CD4-positive, alpha-beta T cell treated with Interleukin-2 at 100 ng/mL for 4 hours (primary cell): ENCODE measurements at regions not wholly inside any gene's neighbourhood (a gene's known extent, or its start where the extent isn't known, plus 50 kb on each side); places are given as distances from the start of the nearest gene placed in this dataset.

Experiments used
- DNase-seq: peaks from one replicate; pipeline ENCODE4 v3.0.0-alpha.2; 2020; ENCODE audit warnings: low spot score

DNA sequence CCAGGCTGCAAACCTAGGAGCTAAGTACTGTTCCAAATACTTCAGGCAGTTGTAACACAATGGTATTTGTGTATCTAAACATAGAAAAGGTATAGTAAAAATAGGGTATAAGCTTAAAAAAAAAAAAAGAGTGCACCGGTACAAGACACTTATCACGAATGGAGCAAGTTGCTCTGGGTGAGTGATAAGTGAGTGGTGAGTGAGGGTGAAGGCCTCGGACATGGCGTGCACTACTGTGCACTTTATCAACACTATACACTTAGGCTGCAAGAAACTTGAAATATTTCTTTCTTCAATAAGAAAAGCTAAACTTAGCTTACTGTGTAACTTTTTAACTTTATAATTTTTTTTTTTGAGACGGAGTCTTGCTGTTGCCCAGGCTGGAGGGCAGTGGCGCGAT is 159.5 kb upstream of the PDE10A start:
- no peak for DNase-seq

DNA sequence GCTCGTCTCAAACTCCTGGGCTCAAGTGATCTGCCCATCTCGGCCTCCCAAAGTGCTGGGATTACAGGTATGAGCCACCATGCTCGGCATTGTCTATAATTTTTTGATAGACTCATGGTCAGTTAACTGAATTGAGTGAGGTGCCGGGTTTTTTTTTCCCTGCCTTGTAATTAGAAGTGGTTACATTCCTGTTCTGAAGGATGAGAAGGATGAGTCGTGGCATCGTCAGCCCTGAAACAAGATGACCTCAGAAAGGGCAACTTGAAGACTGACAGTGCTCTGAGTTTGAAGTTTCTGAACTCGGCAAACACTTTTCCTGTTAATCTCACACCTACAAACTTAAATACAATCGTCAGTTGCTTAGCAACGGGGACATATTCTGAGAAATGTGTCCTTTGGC is 158.7 kb upstream of the PDE10A start:
- no peak for DNase-seq

DNA sequence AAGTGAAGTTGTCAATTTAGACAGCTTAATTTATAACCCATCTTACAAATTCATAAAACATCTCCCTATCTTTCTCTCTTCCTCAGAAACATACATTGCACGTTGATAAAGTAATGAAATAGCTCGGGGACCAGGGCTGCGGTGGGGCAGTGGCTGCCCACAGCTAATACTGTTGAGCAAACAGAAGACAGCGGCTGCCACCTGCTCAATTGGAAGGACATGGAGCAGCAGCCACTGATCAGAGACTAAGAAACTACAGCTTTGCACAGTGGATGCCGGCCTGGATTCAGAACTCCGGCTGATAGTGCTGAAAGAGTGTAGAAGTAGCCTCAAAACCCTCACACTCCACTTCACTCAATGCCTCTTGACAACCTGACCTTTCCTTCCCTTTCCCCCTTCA is 157.9 kb upstream of the PDE10A start:
- no peak for DNase-seq

DNA sequence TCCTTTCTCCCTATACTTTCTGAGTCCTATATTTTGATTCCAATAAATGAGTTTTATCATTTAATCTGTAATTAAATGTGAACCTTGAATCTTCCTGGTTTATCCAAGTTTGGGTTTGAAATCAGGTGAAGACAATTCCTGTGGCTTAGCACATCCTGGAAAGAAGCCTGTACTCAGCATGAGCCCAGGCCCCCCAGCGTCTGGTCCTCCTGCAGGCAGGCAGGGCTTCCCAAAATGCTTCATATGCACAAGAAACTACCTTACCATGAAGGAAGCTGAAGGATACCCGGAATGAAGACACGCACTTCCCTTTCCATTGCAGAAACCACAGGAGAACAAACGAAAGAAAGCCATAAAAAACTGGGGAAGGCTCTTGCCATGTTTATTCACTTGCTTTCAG is 157.4 kb upstream of the PDE10A start:
- no peak for DNase-seq

DNA sequence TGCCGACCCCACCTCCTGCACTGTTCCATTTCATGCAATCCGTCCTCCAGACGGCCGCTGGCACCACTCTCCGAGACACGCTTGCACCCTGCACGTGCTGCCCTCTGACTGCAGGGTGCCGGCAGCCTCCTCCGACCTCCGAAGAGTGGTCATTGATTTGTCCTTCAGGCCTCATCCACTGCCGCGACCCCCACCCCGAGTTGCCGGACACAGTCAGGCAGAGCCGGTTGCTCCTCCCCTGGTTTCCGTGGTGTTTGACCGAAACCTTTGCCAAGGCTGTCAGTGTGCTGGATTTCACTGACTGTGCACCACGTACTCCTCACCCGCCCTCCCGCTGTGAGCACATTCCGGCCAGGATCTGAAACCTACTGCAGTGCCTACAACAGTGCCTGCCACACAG is 156.4 kb upstream of the PDE10A start:
- no peak for DNase-seq

DNA sequence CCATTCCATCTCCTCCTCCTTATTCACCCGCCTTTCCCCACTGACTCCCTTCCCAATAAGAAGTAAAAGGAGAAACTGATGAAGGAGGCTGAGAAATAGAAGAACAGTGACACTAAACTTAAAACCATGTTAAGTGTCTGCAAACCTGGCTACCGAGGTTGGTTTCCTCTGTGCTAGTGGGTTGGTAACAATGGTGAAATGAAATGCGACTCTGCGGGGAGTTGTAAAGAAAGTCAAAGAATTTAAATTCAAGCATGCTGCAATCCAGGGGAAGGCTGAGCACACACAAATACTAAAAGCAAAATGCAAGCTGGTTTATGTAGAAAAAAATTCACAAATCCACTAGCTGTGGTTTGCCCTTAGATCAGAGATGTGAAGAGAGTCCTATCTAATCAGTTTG is 155.2 kb upstream of the PDE10A start:
- no peak for DNase-seq

DNA sequence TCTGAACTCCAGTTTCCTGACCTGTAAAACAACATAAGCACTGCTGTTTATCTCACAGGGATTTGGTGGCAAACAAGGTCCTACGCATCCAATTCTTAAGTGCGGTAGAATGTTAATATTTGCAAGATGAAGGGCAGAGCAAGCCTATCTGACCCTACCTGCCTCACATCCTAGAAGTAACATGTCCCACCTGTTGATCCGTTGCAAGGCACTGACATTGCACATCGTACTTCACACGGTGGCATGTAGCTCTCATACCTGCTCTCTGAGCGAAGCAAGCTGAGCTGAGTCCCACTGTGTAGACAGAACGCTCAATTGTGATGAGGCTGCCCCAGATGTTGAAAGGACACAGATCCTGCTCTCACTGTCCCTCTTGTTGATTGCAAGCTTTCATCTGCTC is 154.7 kb upstream of the PDE10A start:
- no peak for DNase-seq

DNA sequence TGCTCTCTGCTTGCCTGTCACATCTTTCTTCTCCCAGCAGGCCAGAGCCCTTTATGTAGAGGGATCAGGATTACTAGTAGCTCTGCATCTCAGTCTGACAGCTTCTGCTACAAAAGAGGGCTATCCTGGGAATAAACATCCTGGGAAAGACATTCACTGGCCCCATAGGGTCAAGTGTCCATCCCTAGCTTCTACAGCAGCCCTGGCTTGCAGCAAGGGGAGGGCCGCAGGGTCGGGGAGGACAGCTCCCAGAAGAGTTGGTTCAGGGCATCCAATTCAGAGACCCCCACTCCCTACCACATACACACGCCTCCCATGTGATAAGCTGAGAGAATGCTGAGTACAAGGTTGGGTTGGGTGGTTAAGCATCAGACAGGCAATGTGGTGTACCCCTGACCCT is 154.1 kb upstream of the PDE10A start:
- DNase-seq = no peak

DNA sequence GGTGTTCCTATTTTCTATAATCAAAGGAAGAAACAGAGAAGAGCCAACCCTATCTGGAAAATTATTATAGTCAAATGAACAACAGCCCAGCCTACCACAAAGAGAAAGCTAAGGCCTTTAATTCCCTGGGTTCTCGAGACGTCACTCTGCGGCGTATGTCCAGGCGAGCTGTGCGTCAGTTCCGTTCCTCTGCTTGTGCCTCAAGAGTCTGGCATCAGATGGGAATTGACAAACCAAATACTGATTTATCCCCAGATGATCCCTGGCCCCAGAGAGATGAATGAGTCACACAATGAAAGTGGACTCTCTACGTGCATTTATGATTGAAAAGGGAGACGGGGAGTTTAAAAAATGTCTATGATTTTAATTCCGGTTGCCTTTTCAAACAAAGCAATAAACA is 151.6 kb upstream of the PDE10A start:
- DNase-seq = no peak

DNA sequence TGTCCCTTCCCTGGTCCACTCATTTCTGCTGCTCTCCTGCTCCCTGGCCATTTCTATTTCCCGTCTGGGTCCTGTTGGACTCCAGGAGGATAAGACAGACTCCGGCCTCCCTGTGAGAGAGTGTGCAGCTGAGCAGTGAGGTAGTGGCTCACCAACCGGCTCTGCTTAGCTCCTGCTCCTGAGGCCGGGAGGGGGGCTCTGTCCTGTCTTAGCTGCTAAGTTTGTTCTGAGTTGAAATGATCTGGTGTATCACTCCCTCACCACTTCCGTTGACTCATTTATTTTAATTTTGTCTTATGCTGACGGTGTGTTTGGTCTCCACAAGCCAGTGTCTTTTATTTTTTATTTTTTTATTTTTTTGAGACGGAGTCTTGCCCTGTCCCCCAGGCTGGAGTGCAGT is 148.5 kb upstream of the PDE10A start:
- no peak for DNase-seq

DNA sequence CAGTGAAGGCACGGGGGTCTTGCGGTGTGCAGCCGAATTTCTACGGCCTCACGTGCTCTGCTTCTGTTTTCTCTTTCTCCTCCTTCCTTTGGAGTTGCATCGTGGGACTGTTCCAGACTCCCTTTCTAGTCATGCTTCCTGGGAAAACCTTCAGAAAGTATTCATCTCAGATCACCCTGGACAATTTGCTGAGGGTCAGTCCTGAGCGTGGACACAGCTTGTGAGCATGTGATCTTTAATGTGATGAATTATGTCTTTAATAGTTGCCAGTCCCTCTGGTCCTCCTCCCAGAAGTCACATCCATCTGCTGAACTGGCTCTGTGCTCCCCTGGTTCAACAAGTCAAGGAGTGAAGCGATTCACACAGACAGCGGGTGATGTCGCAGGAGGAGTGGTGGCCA is 145.0 kb upstream of the PDE10A start:
- DNase-seq = no peak

DNA sequence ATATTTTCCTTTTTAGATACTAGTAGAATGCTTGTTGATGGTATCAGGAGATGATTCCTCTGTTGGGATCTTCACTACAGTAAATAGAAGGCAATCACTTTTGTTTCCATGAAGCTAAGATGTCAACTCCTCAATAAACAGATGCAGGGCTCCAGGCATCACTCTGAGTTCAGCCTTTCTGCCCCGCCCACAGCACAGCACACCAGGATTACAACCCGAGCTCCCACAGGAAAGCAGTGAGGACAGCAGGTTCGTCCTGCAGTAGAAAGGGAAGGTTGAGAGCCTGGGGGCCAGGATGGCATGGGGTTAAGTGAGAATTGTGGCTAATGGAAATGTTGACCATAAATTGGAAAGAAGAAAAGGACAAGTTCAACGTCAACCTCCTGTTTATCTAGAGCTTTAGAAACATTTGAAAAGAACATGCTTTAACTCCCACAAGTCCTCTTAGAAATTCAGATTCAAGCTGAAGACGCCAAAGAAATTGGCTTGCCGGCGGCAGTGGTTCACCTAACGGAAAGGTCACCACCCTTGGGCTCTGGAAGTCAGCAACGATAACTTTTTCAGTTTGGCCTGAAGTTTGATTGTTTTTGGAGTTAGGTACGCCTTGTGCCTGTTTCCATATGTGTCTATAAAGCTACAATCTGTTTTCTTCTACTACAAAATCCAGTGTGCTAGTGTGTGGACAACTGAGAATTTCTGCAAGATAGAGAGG is 144.4 kb upstream of the PDE10A start:
- no peak for DNase-seq

DNA sequence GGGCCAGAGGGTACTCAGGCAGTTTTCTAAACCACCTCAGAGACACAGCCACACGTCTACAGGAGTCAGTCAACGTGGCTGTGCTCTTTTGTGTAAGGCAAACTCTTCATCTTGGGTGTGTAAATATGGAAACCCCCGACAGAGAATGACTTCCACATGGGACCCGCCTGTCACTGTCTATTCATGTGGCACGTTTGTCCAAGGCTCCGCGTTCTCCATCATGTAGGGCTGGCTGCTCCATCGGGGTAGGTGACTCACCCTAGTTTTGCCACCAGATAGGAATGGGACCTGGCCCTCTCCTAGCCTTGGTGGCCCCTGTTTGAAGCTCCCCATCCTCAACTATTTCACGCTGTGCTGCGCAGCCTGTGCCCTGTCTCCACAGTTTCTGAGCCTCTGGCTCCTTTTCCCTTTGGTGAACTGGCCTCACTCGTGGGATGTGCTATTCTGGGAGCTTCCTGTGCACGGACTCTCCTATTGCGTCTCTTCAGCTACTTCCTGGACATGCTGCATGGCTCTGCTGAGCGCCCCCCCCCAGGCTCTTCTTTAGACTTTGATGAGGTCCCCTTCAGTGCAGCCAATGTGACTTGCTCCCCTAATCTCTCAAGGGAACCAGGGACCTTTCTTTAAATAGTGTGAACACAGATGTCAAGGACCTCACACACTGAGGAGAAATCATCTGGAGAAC is 143.2 kb upstream of the PDE10A start:
- no peak for DNase-seq

DNA sequence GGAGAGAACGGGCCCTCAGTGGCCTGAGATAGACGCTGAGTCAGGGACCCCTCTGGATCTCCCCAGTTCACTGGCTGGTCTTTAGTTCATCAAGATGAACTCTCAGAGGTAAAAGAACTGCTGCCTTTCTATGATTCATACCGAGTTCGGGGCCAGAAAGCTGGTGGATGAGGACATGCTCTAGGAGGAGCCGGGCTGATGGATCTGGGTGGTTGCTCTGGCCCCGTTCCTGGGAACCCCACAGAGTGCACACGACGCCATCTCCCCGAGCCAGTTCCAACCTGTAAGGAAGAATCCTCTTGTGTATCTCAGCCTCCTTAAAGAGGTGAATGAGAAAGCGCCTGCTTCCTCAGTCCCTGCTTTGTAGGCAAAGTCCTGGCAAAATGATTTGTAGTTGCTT is 142.6 kb upstream of the PDE10A start:
- DNase-seq = no peak

DNA sequence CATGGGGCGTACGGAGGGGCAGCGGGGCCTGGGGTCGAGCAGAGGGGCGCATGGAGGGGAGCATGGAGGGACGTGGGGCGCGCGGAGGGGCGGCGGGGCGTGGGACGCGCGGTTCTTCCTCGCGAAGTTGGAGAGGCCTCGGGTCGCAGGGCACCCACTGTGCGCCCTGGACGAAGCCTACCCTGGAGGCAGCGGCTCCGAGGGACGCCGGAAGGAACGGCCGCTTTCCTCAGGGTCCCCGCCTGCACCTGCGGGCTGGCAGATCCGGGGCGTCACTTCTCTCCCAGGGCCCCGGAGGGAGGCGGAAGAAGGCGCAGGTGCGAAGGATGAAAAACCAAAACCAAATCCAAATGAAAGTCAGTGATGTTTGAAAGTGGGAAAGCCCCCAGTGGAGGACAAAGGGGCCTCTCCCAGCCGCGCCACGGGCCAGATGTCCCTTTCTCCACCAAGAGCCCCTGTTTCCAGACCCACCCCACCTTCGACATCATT is 142.1 kb upstream of the PDE10A start:
- no peak for DNase-seq

DNA sequence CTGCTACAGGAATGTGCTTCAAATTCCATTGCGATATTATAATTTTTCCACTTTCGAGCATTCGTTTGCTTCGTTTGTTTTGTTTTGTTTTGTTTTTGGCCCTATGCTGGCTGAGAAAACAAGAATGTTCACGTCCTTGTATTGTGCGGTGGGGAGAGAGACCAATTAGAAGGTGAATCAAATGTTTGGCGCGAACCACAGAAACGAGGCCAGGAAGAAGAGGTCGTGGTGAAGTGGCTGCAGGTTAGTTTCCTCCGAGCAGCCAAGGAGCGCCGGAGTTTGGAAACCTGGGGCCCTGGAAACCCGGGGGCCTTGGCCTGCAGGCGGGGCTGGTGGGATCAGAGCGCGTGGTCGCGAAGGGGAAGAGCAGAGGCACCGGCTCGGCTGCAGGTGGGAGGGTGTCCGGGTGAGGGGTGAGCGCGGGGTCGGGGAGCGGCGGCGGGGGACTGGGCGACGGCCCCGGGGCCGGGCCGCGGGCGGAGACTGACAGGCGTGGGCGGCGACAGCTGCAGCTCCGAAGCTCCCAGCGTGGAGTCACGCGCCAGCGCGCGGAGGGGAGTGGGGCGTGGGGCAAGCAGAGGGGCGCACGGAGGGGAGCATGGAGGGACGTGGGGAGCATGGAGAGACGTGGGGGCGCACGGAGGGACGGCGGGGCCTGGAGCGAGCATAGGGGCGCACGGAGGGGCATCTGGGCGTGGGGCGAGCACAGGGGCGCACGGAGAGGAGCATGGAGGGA is 141.5 kb upstream of the PDE10A start:
- DNase-seq = no peak

DNA sequence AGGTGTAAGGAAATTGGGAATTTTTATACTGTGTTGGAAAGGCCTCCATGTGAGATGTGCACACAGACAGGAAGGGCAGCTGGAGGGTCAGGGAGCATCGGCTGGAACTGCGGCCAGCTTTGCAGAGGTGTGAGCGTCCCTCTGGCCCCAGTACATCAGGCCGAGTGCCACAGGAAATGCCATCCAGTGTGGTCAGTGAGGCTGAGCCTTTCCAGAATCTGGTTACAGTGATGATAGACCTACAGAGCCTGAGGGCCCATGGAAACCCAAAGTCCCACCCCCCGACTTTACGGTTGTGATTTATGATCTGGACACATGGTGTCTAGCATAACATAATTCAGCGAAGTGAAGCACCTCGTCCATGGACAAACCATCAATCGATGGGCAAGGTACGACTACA is 137.3 kb upstream of the PDE10A start:
- DNase-seq = no peak

DNA sequence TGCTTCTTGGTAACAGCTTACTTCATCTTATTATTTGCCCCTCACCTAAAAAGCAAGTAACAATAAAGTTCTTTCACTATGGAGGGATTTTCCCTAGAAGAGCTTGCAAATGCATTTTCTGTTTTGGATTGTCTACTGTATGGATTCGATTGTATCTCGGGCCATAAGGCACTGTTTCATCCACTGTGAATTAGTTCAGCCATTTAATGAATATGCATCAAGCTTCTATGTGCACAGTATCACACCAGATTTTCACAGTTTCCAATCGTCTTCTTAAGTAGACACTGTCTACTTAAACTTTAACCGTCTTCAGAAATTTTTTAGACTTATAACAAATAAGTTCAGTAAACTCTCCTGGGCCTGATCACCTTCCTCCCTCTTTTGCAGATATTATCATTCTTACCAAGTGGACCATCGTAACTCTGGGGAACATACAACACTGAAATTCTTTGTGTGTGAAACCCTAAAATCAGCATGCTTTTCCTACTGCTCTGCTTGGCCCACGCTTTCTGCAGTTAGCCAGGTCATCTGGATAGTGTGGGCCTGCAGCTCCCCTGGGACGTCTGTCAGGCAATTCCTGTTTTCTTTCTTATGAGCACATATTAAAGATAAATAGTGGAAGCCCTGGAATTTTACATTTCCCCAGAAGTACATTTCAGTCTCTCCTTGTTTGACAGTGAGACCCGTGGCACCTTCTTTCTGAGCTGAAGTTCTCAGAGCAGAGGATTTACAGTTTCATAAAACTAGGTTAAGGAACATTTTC is 136.5 kb upstream of the PDE10A start:
- no peak for DNase-seq

DNA sequence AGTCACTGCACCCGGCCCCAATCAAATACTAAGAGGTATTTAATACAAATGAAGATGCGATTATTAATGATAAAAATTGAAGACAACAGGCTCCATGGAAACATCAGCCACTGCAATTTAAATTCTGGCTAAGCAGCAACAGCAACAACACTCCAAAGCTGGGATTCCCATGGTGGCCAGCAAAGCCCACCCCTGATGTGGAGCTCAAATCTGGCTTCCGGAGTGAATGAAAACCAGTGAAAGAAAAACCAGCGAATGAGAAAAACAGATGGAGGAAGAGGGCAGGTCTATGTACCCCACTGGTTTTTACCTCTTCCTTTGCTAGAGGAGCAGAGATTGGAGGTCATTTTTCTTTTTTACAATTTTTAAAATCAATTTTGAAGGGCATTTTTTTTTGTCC is 135.9 kb upstream of the PDE10A start:
- DNase-seq = no peak

DNA sequence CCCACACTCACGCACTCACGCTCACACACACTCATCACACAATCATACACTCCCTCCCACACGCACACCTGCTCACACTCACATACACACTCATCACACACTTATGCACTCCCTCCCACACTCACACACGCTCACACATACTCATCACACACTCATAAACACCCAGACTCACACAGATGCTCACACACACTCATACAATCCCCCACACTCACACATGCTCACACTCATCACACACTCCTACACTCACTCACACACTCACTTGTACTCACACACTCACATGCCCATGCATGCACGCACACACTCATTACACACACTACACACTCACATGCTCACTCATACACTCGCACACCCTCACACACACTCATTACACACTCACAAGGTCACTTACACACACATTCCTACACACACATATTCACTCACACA is 131.1 kb upstream of the PDE10A start:
- no peak for DNase-seq

DNA sequence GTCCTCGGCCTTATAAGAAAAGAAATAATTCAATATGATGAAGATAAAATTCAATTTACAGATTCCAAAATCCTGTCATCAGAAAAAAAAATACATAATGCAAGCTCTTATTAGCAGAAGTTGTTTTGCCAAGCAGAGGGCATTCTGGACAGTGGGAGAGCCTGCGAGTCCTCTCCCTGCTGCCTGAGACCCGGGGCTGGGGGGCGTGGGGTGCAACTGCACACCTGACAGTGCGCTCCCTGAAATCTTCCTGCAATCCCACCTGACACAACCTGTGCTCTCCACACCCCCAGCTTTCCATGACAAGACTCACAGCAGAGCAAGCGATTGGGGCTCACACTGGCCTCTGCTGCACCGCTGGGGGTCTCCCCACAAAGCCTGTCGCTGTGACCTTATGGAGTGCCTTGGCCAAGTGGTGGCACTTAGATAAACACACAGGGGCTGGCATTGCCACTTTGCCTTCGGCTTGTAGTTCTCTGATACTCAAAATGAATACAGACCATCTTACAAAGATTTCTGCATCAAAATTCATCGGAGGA is 130.3 kb upstream of the PDE10A start:
- no peak for DNase-seq

DNA sequence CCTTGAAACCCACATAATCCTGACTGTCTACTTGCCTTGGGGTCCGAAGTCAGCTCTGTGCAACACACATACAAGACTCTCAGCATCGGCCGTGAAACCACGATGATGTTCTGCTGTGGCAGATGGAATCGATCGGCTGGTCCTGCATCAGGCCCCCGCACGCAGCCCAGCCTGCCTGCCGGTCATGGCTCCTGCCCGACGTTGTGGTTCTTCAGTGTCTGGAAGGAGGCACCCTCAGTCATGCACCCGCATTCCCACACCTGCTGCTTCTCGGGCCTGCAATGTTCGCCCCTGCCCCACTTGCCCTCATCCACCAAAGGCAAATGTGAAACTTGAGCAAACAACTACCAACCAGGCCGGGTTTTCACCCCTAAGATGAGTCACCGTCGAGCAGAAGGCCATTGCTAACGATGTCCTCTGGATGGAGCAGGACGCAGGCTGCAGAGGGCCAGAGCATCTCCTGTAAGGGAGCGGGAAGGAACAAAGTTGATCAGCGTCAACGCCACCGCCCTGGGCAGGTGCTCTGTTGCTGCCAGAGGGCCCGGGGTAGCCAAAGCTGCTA is 128.9 kb upstream of the PDE10A start:
- no peak for DNase-seq
